HUES48 (cell line): ENCODE measurements at regions not wholly inside any gene's neighbourhood (a gene's known extent, or its start where the extent isn't known, plus 50 kb on each side); places are given as distances from the start of the nearest gene placed in this dataset.

Experiments
- H3K27ac ChIP-seq: one replicate; pipeline ENCODE4 v1.7.0; 2013; ENCODE audit warnings: low read depth, low read length, inconsistent platforms
- H3K27me3 ChIP-seq: 2 replicates; pipeline ENCODE4 v1.6.1; 2013; ENCODE audit warnings: mild to moderate bottlenecking, low read length; ENCODE audit not compliant: control insufficient read depth, insufficient read depth
- H3K36me3 ChIP-seq: 2 replicates; pipeline ENCODE4 v1.6.1; 2013; ENCODE audit warnings: low read length; ENCODE audit not compliant: control insufficient read depth, insufficient read depth
- H3K4me1 ChIP-seq: 2 replicates; pipeline ENCODE4 v1.6.1; 2013; ENCODE audit warnings: mild to moderate bottlenecking, low read length; ENCODE audit not compliant: control insufficient read depth, insufficient read depth
- H3K4me3 ChIP-seq: 2 replicates; pipeline ENCODE4 v1.5.1; 2013; ENCODE audit warnings: mild to moderate bottlenecking, low read depth, low read length
- H3K9ac ChIP-seq: 2 replicates; pipeline ENCODE4 v1.6.1; 2013; ENCODE audit warnings: mild to moderate bottlenecking, low read depth, low read length, moderate library complexity
- H3K9me3 ChIP-seq: 2 replicates; pipeline ENCODE4 v1.6.1; 2013; ENCODE audit warnings: low read length; ENCODE audit not compliant: control insufficient read depth, insufficient read depth

GRCh38 chr3:180092889-180093288 lies 56.2 kb upstream of the PEX5L start:
- no peaks in the 10 kb centered on the region for H3K9me3 ChIP-seq
- no peaks in the 10 kb centered on the region for H3K36me3 ChIP-seq

GRCh38 chr3:180093535-180093934 lies 56.8 kb upstream of the PEX5L start:
- Histone ChIP-seq H3K27ac (no peak overlapping the region), H3K36me3 (no peaks in the 10 kb centered on the region), H3K9me3 (no peaks in the 10 kb centered on the region), H3K4me3 (no peak overlapping the region), H3K4me1 (no peaks in the 10 kb centered on the region), H3K27me3 (no peaks in the 10 kb centered on the region), H3K9ac (no peak overlapping the region)

More at GRCh38 chr3:180092889-180093288, 56.2 kb upstream of the PEX5L start:
- Histone ChIP-seq H3K27ac (no peak overlapping the region), H3K27me3 (no peaks in the 10 kb centered on the region), H3K4me3 (no peak overlapping the region), H3K9ac (no peak overlapping the region), H3K4me1 (no peaks in the 10 kb centered on the region)

GRCh38 chr3:180097626-180098025 lies 60.9 kb upstream of the PEX5L start:
- Histone ChIP-seq H3K27ac (no peak overlapping the region), H3K9me3 (no peaks in the 10 kb centered on the region), H3K27me3 (no peaks in the 10 kb centered on the region), H3K4me1 (peaks cover 8% of the 10 kb centered on the region), H3K4me3 (no peak overlapping the region), H3K36me3 (no peaks in the 10 kb centered on the region), H3K9ac (no peak overlapping the region)

GRCh38 chr3:180102134-180102533 lies 65.4 kb upstream of the PEX5L start:
- Histone ChIP-seq H3K4me3 (no peak overlapping the region), H3K4me1 (peaks cover 8% of the 10 kb centered on the region), H3K27ac (no peak overlapping the region), H3K27me3 (no peaks in the 10 kb centered on the region), H3K9ac (no peak overlapping the region), H3K36me3 (no peaks in the 10 kb centered on the region), H3K9me3 (no peaks in the 10 kb centered on the region)

GRCh38 chr3:180102604-180103003 lies 65.9 kb upstream of the PEX5L start:
- Histone ChIP-seq H3K27me3 (no peaks in the 10 kb centered on the region), H3K9ac (no peak overlapping the region), H3K4me1 (peaks cover 8% of the 10 kb centered on the region), H3K9me3 (no peaks in the 10 kb centered on the region), H3K4me3 (no peak overlapping the region), H3K27ac (no peak overlapping the region), H3K36me3 (no peaks in the 10 kb centered on the region)

GRCh38 chr3:180116203-180116602 lies 79.5 kb upstream of the PEX5L start:
- no peaks in the 10 kb centered on the region for H3K27me3 ChIP-seq
- H3K9ac ChIP-seq: no peak overlapping the region
- peaks cover 38% of the 10 kb centered on the region for H3K4me1 ChIP-seq
- no peaks in the 10 kb centered on the region for H3K36me3 ChIP-seq
- H3K4me3 ChIP-seq: 0 out of 2 replicates have a peak overlapping the region, but pooled peaks have one; percentile 4
- no peaks in the 10 kb centered on the region for H3K9me3 ChIP-seq
- peak overlapping the region; percentile 67 for H3K27ac ChIP-seq

- no peak overlapping the region for H3K9ac ChIP-seq
- peak overlapping the region; percentile 67 for H3K27ac ChIP-seq
- H3K27me3 ChIP-seq: no peaks in the 10 kb centered on the region
- peaks cover 38% of the 10 kb centered on the region for H3K4me1 ChIP-seq
- no peaks in the 10 kb centered on the region for H3K36me3 ChIP-seq
- no peaks in the 10 kb centered on the region for H3K9me3 ChIP-seq
- H3K4me3 ChIP-seq: 0 out of 2 replicates have a peak overlapping the region, but pooled peaks have one; percentile 4
Observed at GRCh38 chr3:180116658-180117057, 79.9 kb upstream of the PEX5L start.

GRCh38 chr3:180117381-180118163 lies 80.8 kb upstream of the PEX5L start:
- H3K27ac ChIP-seq: no peak overlapping the region
- no peaks in the 10 kb centered on the region for H3K9me3 ChIP-seq
- H3K9ac ChIP-seq: no peak overlapping the region
- H3K36me3 ChIP-seq: no peaks in the 10 kb centered on the region
- no peak overlapping the region for H3K4me3 ChIP-seq
- H3K27me3 ChIP-seq: no peaks in the 10 kb centered on the region
- peaks cover 38% of the 10 kb centered on the region for H3K4me1 ChIP-seq

- no peak overlapping the region for H3K9ac ChIP-seq
- no peak overlapping the region for H3K4me3 ChIP-seq
- H3K27me3 ChIP-seq: no peaks in the 10 kb centered on the region
- no peak overlapping the region for H3K27ac ChIP-seq
- no peaks in the 10 kb centered on the region for H3K36me3 ChIP-seq
- H3K4me1 ChIP-seq: peaks cover 34% of the 10 kb centered on the region
- H3K9me3 ChIP-seq: peaks cover 5% of the 10 kb centered on the region; the same call in 1 of the 2 replicates
Observed at GRCh38 chr3:180119567-180119966, 82.8 kb upstream of the PEX5L start.

- Histone ChIP-seq H3K36me3 (no peaks in the 10 kb centered on the region), H3K27me3 (no peaks in the 10 kb centered on the region), H3K9me3 (peaks cover 20% of the 10 kb centered on the region), H3K4me3 (no peak overlapping the region), H3K27ac (no peak overlapping the region), H3K9ac (no peak overlapping the region), H3K4me1 (no peaks in the 10 kb centered on the region)
Observed at GRCh38 chr3:180123928-180124327, 87.2 kb upstream of the PEX5L start.

GRCh38 chr3:180131169-180131568 lies 94.4 kb upstream of the PEX5L start:
- Histone ChIP-seq H3K9me3 (peaks cover 6% of the 10 kb centered on the region; the same call in 1 of the 2 replicates), H3K27me3 (no peaks in the 10 kb centered on the region), H3K4me3 (no peak overlapping the region), H3K36me3 (no peaks in the 10 kb centered on the region), H3K9ac (no peak overlapping the region), H3K27ac (no peak overlapping the region), H3K4me1 (peaks cover 26% of the 10 kb centered on the region)
